NCI-H2227 (cell line): ENCODE measurements at regions not wholly inside any gene's neighbourhood (a gene's known extent, or its start where the extent isn't known, plus 50 kb on each side); places are given as distances from the start of the nearest gene placed in this dataset.
"Not testable (repeated sequence)": the region's sequence is repeated elsewhere in the genome, so short reads cannot be mapped to it uniquely, and the experiment has no call there.

ENCODE experiments used
- DNase-seq: peaks from one replicate; lab custom pipeline; 2025; ENCODE audit not compliant: unreplicated experiment; lab: John Stamatoyannopoulos, UW

DNA sequence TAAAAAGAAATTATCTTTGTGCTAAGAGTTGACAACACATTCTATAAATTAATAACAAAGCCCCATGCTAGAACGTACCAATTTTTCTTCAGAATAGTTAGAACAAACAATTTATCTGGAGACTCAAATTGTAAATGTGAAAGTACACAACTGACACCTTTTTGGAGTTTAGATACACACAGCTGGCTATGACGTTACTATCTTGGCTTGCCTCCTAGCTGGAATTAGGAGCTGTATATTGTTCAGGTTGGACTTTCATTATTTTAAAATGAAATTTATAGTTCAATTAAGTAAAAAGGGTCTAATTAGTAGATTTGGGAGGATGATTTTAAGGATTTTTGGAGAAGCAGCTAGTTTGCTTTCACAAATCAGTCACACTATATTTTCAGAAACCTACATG lies 393.9 kb upstream of the RIOK2 start:
- DNase-seq: no peak

DNA sequence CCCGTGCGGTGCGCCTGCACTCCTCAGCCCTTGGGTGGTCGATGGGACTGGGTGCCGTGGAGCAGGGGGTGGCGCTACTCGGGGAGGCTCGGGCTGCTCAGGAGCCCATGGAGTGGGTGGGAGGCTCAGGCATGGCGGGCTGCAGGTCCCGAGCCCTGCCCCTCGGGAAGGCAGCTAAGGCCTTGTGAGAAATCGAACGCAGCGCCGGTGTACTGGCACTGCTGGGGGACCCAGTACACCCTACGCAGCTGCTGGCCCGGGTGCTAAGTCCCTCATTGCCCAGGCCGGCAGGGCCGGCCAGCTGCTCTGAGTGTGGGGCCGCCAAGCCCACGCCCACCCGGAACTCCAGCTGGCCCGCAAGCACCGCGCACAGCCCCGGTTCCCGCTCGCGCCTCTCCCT lies 396.9 kb upstream of the RIOK2 start:
- not testable (repeated sequence) for DNase-seq

DNA sequence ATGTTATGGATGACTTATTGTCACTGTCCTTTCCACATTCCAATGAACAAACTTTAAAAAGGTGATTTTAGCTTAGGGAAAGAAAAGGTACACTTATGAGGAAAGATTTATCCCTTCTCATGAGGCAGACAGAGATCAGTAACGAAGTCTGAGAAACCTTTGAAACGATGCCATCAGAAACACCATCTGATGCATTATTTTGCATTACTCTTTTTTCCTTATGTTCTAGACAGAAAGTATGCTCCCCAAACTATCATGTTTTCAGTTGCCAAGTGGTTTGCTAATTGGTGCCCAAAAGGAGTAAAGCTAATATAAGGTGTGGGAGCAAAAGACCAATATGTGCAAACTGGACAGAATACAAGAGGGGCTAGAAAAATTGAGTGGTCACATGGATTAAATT lies 397.7 kb upstream of the RIOK2 start:
- no peak for DNase-seq

DNA sequence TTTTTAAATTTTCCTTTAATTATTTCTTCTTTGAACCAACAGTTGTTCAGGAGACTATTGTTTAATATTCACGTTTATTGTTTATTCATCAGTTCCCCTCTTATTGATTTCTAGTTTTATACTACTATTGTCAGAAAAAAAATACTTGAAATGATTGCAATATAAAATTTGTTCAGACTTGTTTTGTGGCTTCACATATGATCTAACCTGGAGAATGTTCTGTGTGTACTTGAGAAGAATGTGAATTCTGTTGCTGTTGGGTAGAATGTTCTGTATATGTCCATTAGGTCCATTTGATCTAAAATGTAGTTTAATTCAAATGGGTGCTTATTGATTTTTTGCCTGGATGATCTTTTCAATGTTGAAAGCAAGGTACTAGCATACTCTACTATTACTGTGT lies 408.7 kb upstream of the RIOK2 start:
- DNase-seq: no peak

DNA sequence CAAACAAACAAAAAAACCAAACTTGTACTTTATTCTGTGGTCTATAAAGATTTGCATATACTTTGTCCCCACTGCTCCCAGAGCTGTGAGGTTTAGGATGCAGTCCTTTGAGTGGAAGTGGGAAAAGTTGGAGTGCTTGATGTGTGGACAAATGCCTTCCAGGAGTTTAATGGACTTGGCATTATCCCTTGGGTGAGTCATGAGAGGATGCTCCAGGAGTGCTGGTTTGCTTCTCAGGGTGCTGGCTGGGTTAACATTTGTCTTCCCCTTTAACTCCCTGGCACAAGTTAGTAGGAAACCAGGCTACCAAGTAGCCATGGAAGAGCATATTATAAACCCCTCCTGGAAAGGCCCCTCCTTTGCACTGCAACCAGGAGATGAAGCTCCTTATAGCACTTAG lies 417.4 kb upstream of the RIOK2 start:
- no peak for DNase-seq

DNA sequence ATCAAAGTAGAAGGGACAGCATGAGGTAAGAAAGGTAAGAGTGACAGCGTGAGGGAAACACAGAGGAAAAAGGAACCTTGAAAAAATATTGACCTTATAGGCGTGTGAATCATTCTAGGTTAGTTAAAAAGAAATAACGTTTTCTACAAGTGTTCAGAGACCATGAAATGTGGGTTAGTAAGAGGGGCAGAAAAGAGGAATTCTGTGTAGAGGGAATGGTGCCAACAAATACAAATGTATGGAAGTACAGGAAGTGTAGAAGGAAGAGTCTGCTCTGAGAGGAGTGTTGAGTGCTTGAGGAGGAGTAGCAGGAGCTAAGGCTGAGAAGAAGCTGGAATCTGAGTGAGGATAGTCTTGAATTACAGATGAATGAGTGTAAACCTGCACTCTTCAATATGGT lies 418.6 kb upstream of the RIOK2 start:
- DNase-seq: no peak

DNA sequence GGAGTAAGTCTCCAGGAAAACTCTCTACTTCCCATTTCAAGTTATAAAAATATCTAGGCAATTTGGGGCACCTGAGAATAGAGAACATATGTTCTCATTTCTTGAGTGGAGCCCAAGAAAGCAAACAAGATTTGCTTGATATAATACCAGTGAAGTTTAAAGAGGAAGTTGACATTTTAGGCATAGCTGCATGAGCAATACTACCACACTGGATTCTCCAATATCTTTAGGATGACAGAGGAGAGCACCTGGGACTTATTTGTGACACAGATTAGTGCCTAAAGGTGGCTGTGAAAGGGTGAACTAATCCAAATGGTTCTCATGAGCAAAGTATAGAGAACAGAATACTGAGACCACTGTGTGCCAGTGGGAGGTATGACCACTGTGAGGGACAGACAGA lies 423.5 kb upstream of the RIOK2 start:
- DNase-seq: no peak

DNA sequence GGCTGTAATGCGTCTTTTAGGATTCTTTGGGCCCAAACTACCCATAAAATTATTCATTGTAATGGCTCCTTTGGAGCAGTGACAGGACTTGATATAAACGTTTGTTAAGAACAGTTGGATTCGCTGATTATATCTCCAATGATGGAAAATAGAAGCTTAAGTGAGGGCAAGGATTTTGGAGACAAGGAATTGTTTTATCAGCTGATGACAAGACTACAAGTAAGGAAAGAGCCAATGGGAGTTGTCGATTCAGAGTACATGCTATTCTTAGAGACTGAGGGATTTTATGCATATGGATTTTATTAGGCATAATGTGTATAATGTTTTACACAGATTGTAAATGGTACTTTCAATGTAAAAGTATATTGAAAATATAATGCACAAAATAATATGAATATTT lies 425.5 kb upstream of the RIOK2 start:
- no peak for DNase-seq

DNA sequence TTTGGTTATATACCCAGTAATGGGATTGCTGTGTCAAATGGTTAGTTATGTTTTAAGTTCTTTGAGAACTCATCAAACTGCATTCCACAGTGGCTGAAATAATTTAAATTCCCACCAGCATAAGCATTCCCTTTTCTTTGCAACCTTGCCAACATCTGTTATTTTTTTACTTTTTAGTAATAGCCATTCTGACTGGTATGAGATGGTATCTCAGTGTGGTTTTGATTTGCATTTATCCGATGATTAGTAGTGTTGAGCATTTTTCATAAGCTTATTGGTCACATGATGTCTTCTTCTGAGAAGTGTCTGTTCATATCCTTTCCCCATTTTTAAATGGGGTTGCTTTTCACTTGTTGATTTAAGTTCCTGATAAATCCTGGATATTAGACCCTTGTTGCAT lies 435.7 kb upstream of the RIOK2 start:
- DNase-seq: no peak

DNA sequence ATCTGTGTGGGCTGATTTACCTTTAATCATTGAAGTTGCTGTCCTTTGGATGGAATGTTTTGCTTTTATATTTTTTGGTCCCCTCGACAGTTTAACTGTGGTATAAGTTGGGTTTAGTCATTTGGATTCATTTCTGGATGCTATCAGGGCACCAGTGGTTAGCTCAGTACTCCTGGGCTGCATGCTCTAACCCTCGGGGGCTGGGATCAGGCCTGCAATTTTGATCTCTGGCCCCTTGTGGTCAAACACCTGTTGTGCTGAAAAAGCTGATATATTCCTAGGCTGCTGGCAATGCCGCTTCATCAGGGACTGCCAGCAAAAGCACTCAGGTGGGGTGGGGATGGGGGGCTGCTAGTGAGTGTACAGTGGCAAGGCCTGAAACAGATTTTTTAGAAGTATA lies 440.4 kb upstream of the RIOK2 start:
- no peak for DNase-seq

DNA sequence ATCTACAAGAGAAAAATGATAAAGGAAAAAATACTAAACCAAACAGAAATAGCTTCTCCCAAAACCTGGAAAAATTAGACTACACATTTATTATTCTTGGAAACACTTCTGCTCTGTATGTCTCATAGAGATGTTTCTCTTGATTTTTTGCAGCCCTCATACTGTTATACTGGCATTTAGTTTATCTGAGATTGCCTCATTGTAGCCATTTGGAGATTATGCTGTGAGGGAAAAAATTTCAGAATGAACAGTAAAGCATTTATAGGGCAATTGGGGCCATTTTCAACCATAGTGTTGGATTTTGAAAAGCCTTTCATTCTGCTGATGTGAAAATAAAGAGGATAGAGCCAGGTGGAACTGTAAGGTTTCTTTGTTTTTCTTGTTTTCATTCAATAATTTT lies 441.8 kb upstream of the RIOK2 start:
- no peak for DNase-seq

DNA sequence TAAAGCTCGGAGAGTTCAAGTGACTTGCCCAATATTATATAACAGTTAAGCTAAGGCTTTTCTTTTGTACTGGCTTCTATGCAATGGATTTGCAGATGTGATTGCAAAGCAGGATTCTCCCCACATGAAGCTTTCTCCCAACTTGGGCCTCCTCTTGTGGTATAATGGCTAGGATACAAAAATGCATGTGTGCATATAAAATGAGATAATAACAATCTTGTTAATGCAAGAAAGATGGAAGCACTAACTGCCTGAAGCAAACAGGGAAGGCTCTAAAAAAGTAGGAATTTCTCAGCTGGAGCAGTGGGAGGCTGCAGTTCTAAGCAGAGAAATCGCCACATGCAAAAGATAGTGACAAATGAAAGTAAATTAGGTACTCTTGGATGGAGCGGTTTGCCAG lies 444.2 kb upstream of the RIOK2 start:
- no peak for DNase-seq

DNA sequence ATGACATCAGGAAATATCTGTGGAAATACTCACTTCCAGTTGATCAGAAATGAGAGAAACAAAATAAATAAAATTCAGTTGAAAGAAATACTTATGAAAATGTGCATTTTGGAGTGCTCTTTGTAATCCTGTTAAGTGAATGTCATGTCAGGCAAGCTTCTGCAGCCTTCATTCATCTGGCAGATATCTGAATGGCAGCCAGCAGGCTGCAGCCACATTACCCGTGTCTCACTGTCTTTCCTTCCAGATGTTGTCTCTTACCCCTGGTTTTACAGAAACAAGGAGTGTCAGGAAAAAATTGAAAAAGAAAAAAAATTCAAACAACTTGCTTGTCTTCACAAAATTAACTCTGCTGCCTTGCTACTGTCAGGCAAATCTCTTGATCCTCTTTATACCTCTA lies 445.0 kb upstream of the RIOK2 start:
- DNase-seq: no peak

DNA sequence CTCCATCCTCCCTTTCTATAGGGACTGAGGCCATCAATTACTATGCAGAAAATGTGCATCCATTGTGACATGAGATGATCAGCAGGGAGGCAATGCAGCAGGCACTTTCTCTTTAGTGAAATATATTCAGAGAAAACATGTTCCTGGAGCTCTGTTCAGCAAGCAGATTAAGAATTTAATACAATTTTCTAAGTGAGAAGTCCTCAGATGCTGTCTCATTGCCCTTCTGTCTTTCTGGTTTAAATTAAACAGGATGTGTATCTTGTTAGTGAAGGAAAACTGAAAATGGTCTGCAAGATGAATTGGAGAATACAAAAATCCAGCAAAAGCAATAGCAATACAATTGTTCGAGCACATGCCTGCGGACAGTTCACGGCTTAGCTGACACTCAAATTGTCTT lies 445.8 kb upstream of the RIOK2 start:
- DNase-seq: no peak

DNA sequence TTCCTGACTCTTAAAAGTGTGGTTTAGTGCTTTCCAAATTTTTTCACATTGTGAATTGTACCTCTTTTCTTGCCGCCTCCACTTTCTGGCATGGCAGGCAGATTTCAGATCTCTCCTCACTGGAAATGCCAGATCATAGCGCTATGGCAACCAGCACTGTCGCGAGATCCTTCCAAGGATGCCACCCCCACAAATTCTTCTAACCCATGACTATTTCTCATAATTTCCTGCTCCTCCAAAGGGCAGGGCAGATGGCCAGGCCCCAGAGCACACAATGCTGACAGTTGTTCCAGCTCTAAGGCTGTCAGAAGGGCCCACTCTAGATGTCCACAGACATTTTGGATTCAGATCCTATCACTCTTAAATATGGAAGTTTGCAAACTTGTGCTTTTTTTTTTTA lies 446.2 kb upstream of the RIOK2 start:
- no peak for DNase-seq

DNA sequence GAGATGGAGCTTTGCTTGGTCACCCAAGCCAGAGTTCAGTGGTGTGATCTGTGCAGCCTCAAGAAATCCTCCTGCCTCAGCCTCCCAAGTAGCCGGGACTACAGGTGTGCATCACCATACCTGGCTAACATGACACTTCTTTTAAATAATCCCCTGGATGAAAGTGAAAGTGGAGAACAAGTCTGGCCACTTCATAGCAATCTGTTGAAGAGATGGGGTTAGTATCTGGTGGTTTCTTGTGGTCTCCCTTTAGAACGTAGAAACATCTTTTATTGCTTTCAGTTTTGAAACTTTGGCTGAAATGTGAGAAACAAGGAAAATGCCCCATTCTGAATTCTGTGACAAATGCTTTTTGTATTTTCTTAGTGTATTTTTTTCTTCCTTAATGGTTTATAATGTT lies 452.5 kb upstream of the RIOK2 start:
- no peak for DNase-seq

DNA sequence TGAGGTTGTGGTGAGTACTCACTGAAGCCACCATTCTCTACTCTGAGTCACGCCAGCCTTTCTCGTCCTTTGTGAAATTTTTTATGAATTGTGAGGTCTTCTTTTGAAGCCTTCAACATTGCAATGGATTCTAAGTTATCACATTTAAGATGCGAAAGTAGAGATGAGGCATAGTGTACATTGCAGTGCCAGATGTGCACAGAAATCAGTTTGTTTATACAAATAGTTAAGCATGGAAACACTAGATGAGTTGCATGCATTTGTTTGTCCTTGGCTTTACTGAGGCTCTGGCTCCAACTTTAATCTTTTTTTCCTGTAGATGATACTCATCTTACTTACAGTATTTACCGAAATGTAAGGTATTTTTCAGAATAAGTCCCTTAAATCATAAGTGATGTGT lies 453.7 kb upstream of the RIOK2 start:
- no peak for DNase-seq

DNA sequence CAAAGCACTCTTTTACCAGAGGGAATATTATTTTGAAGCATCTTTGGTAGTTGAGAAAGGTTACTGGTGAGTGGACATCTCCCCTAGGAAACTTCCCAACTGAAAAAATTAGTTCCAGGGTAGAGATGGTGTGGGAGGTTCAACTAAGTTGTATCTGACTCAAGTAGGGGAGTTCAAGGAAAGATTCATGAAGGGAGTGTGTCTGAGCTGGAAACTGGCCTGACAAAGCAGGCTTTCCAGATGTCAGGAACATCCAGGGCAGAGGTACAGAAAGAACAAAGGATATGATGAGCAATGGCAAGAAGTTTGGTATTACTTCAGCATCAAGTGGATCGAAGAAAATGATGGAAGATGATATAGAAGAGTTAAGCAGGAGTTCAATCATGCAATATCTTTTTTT lies 458.0 kb upstream of the RIOK2 start:
- no peak for DNase-seq

DNA sequence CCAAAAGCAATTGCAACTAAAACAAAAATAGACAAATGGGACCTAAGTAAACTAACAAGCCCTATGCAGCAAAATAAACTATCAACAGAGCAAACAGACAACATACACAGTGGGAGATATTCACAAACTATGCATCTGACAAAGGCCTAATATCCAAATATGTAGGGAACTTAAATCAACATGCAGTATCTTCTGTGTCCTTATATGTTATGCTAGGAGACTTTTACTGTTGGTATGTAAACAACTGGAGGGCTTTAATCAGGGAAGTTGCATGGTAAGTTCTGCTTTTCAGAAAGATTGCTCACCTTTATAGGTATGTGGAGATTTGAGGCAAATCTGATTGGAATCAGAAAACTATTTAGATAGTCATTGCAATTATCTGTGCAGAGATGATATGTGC lies 461.2 kb upstream of the RIOK2 start:
- no peak for DNase-seq

DNA sequence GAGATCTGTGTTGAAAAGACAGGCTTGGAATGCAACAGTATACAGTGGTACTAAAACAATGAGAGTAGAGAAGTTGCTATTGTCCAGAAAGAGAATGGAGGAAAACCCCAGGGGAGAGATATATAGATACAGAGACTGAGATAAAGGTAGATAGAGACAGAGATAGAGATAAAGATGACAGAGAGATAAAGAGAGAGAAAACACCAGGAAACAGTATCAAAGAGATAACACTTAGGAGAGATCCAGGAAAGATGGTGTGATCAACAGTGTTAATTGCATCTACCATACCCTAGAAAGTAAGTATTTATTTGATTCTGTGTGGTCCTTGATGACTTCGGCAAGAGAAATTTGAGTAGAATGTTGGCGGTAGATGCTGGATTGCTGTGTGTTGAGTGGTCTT lies 461.8 kb upstream of the RIOK2 start:
- DNase-seq: no peak

DNA sequence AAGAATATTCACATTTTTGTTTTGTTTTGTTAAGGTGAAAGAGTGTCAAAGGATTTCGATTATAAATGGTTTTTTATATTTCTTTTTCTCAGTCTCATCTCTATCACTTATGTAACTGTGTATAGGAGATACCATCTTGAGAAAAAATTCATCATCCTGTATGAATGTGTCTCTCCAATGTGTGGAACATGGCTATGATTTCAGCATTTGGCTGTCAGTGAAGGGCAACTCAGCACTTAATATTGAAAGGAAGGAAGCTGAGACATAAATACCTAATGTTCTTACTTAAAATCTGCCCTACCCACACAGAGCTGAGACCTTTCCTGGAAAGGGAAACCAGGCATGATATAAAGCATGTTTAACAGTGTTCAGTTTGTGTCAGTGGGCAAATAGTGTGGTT lies 474.2 kb upstream of the RIOK2 start:
- no peak for DNase-seq

DNA sequence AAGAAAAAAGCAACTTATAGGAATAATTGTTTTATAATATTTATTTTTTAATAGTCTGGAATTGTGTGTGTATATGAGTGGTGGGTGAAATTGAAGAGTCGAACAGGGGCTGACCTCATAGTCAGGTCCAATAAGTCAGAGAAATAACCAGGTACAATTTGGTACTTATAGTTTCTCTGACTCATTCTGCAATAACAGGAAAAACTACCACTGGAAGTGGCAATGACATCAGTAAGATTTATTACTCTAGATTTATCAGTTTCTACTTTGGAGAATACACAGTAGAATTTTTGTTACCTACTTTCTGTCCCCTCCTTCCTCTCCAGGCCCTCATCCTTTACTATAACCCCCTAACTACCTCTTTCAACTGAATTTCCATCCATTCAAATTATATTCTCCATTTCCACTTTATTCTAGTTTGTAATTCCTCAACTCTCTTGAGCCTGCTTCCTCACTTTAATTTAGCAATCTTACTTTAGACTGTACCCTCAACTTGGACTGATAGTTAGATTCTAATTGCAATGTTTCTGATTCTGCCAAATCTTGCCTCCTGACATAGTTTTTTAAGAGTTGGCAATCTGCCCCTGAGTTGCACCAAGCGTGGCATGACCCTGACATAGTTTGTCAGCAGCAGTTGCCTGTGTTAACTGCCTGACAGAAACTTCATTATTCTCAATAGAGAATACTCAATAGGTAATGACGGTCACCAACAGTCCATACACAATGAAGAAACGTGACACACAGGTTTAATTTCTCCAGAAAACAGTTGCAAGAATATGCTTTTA lies 475.3 kb upstream of the RIOK2 start:
- no peak for DNase-seq

DNA sequence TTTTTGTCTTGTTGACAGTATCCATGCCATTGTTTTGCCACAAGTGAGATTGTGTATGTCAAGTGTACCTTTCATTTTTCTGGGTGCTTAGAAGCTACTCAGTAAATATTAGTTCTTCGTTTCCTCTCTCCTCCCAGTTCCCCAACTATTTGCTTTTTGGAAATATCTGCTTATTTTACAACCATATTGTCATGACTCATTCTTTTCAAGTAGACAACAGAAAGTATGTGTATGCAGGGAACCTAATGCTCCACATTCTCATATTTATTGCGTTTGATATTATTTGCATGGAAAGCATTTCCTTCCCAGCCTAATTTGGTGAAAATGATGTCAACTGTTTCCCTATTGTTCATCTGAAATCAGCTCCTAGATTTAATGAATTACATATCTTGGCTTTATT lies 483.7 kb upstream of the RIOK2 start:
- no peak for DNase-seq

DNA sequence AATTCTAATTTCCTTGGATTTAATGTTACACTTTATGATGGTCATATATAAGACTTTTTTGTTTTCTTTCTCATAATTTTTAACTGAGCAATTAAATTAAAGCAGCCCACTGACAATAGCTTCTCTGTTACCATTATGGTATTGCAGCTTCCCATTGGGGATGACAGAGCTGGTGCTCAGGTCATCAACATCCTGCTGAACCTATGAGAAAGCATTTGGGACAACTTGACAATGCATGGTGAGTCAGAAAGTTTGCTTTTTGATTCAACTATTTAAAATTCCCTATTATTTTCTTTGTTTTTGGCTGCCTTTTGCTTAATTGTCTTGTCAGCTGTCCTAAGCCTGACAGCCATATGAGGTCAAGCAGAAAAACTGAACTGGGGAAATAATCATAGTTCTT lies 487.4 kb upstream of the RIOK2 start:
- no peak for DNase-seq
